Stimulated activated CD8-positive, alpha-beta memory T cell treated with anti-CD3 and anti-CD28 coated beads, Interleukin-4, amount 100 ng/mL, for 24 hours (primary cell): ENCODE measurements at regions not wholly inside any gene's neighbourhood (a gene's known extent, or its start where the extent isn't known, plus 50 kb on each side); places are given as distances from the start of the nearest gene placed in this dataset.

Experiments used
- DNase-seq: peaks from one replicate; pipeline ENCODE4 v3.0.0-alpha.2; 2020; ENCODE audit warnings: low read depth

GRCh38 chr11:29040489-29040888 is 932.3 kb downstream of the METTL15 start:
- DNase-seq, result no peak

- DNase-seq, result no peak
Observed at GRCh38 chr11:29032384-29033149, 924.4 kb downstream of the METTL15 start.

- no peak for DNase-seq
Observed at GRCh38 chr11:29029452-29029851, 921.3 kb downstream of the METTL15 start.

- DNase-seq, result no peak
Observed at GRCh38 chr11:29027436-29027835, 919.2 kb downstream of the METTL15 start.

GRCh38 chr11:29026286-29026685 is 918.1 kb downstream of the METTL15 start:
- no peak for DNase-seq

GRCh38 chr11:29025001-29025400 is 916.8 kb downstream of the METTL15 start:
- DNase-seq, result no peak

- no peak for DNase-seq
Observed at GRCh38 chr11:29024386-29024785, 916.2 kb downstream of the METTL15 start.

GRCh38 chr11:29023761-29024160 is 915.6 kb downstream of the METTL15 start:
- DNase-seq, result no peak

GRCh38 chr11:29022676-29023075 is 914.5 kb downstream of the METTL15 start:
- DNase-seq, result no peak

- DNase-seq, result no peak
Observed at GRCh38 chr11:29019960-29020683, 911.9 kb downstream of the METTL15 start.

- DNase-seq, result no peak
Observed at GRCh38 chr11:29018631-29019030, 910.4 kb downstream of the METTL15 start.

GRCh38 chr11:29017941-29018340 is 909.8 kb downstream of the METTL15 start:
- DNase-seq, result no peak

GRCh38 chr11:29012507-29012906 is 904.3 kb downstream of the METTL15 start:
- DNase-seq, result no peak

GRCh38 chr11:29009426-29009825 is 901.2 kb downstream of the METTL15 start:
- DNase-seq, result no peak

GRCh38 chr11:29008481-29008880 is 900.3 kb downstream of the METTL15 start:
- no peak for DNase-seq

- no peak for DNase-seq
Observed at GRCh38 chr11:29006668-29007067, 898.5 kb downstream of the METTL15 start.

GRCh38 chr11:29005401-29005980 is 897.3 kb downstream of the METTL15 start:
- DNase-seq, result no peak

- no peak for DNase-seq
Observed at GRCh38 chr11:29002816-29003215, 894.6 kb downstream of the METTL15 start.

GRCh38 chr11:28999620-29000019 is 891.4 kb downstream of the METTL15 start:
- DNase-seq, result no peak

- DNase-seq, result no peak
Observed at GRCh38 chr11:28992996-28993395, 884.8 kb downstream of the METTL15 start.

GRCh38 chr11:28984231-28984630 is 876.0 kb downstream of the METTL15 start:
- no peak for DNase-seq

GRCh38 chr11:28983780-28984179 is 875.6 kb downstream of the METTL15 start:
- no peak for DNase-seq

GRCh38 chr11:28981381-28981780 is 873.2 kb downstream of the METTL15 start:
- DNase-seq, result no peak
